Endothelial cell of umbilical vein (primary cell): ENCODE measurements at regions not wholly inside any gene's neighbourhood (a gene's known extent, or its start where the extent isn't known, plus 50 kb on each side); places are given as distances from the start of the nearest gene placed in this dataset.

Experiments
- BruUV-seq: library from RNA; stranded (reverse); fragments of 400-500 nt; replicated peaks from 2 replicates; lab custom pipeline; 2021; lab: Mats Ljungman, UMichigan
- CTCF ChIA-PET: fragments of 300-600, 350-600 bp; sonication (Branson Sonifier 250); formaldehyde crosslinking; loops from one replicate; lab custom pipeline; 2021; ENCODE audit warnings: antibody characterized with exemption, inconsistent platforms; lab: Charles Lee
- POLR2A ChIA-PET: fragments of 300-600, 350-600 bp; sonication (Branson Sonifier 250); formaldehyde crosslinking; loops from one replicate; lab custom pipeline; 2021; ENCODE audit warnings: antibody characterized with exemption, inconsistent platforms; lab: Charles Lee
- DNase-seq: peaks from one replicate; pipeline ENCODE4 v3.0.0-alpha.2; 2011; ENCODE audit warnings: low read depth, low spot score
- FAIRE-seq: peaks from 2 replicates; lab custom pipeline; 2011; peaks lifted over from hg19 to GRCh38; lab: Jason Lieb, UNC
- H2AFZ ChIP-seq: 2 replicates; pipeline ENCODE4 v1.6.0; 2012; ENCODE audit warnings: low read depth, low read length, control low read depth, inconsistent platforms
- H3K27ac ChIP-seq: 2 replicates; pipeline ENCODE4 v1.5.1; 2011; ENCODE audit warnings: low read depth, mild to moderate bottlenecking, control low read depth, low read length, moderate library complexity; ENCODE audit not compliant: insufficient read depth
- H3K27me3 ChIP-seq, 2 experiments: 2 replicates each; pipeline versions ENCODE4 v1.6.0 to v1.6.1; 2011; ENCODE audit warnings: low read length in 2 of 2, mixed read lengths in 1 of 2; ENCODE audit not compliant: control insufficient read depth in 2 of 2, insufficient read depth in 2 of 2
- H3K36me3 ChIP-seq, 2 experiments: 2 replicates in 1 of 2; 3 replicates in 1 of 2; pipeline ENCODE4 v1.5.1; 2011; ENCODE audit warnings: low read length in 2 of 2, mild to moderate bottlenecking in 1 of 2, moderate library complexity in 1 of 2; ENCODE audit not compliant: control insufficient read depth in 2 of 2, insufficient read depth in 2 of 2; ENCODE audit errors: extremely low read depth in 1 of 2
- H3K4me1 ChIP-seq: 3 replicates; pipeline ENCODE4 v1.5.1; 2011; ENCODE audit warnings: mild to moderate bottlenecking, low read length; ENCODE audit not compliant: control insufficient read depth, insufficient read depth; ENCODE audit errors: extremely low read depth
- H3K4me2 ChIP-seq: 2 replicates; pipeline ENCODE4 v1.6.1; 2011; ENCODE audit warnings: low read length, control low read depth, mixed read lengths; ENCODE audit not compliant: insufficient read depth
- H3K4me3 ChIP-seq, 3 experiments: fragments of 200-600 bp in 1 of 3; sonication (generic), shearing (Covaris generic) in 1 of 3; replicated peaks in 1 of 3; 2 replicates each; pipeline ENCODE4 v1.5.1; 2011 to 2016; ENCODE audit warnings: control low read depth in 3 of 3, low read length in 3 of 3, mild to moderate bottlenecking in 2 of 3, inconsistent platforms in 1 of 3, low read depth in 1 of 3, moderate library complexity in 1 of 3; ENCODE audit not compliant: insufficient read depth in 1 of 3
- H3K79me2 ChIP-seq: 2 replicates; pipeline ENCODE4 v1.6.0; 2012; ENCODE audit warnings: low read length, inconsistent platforms; ENCODE audit not compliant: control insufficient read depth, insufficient read depth
- H3K9ac ChIP-seq: replicated peaks from 2 replicates; pipeline ENCODE3; 2011; ENCODE audit warnings: low read length, control low read depth; ENCODE audit not compliant: insufficient read depth; ENCODE audit errors: extremely low read depth
- H3K9me1 ChIP-seq: replicated peaks from 3 replicates; pipeline ENCODE4 v1.6.0; 2011; ENCODE audit warnings: mild to moderate bottlenecking, low read length; ENCODE audit not compliant: control insufficient read depth, insufficient read depth; ENCODE audit errors: extremely low read depth
- H3K9me3 ChIP-seq: replicated peaks from 2 replicates; pipeline ENCODE4 v1.5.1; 2012; ENCODE audit warnings: low read length, inconsistent platforms; ENCODE audit not compliant: control insufficient read depth, insufficient read depth
- H4K20me1 ChIP-seq: replicated peaks from 2 replicates; pipeline ENCODE3; 2011; ENCODE audit warnings: mild to moderate bottlenecking, low read length; ENCODE audit not compliant: control insufficient read depth, insufficient read depth; ENCODE audit errors: extremely low read depth
- CTCF ChIP-seq, 2 donors: IDR thresholded peaks; 1 replicate in 1 of 2; 2 replicates in 1 of 2; pipeline ENCODE4 v1.5.1; 2011; ENCODE audit warnings: low read length in 2 of 2, mild to moderate bottlenecking in 2 of 2, moderate library complexity in 2 of 2, control low read depth in 1 of 2, inconsistent platforms in 1 of 2, low read depth in 1 of 2; ENCODE audit not compliant: insufficient read depth in 1 of 2; ENCODE audit errors: extremely low read depth in 1 of 2
- EZH2 ChIP-seq: IDR thresholded peaks from 2 replicates; pipeline ENCODE4 v1.6.1; 2012; ENCODE audit warnings: borderline replicate concordance, low read depth, mild to moderate bottlenecking, moderate library complexity, low read length, inconsistent platforms; ENCODE audit not compliant: severe bottlenecking
- FOS ChIP-seq: IDR thresholded peaks from 2 replicates; pipeline ENCODE4 v1.6.1; 2011; ENCODE audit warnings: mild to moderate bottlenecking, low read length, moderate library complexity, borderline replicate concordance; ENCODE audit not compliant: insufficient read depth
- GATA2 ChIP-seq: IDR thresholded peaks from 2 replicates; pipeline ENCODE4 v1.7.0; 2011; ENCODE audit warnings: low read depth, mild to moderate bottlenecking, moderate library complexity, mixed read lengths, low read length; ENCODE audit not compliant: insufficient read length, insufficient read depth
- JUN ChIP-seq: IDR thresholded peaks from 2 replicates; pipeline ENCODE4 v1.6.1; 2011; ENCODE audit warnings: borderline replicate concordance, low read depth; ENCODE audit not compliant: insufficient read length, insufficient read depth
- MYC ChIP-seq: IDR thresholded peaks from one replicate; pipeline ENCODE4 v1.6.1; 2011; ENCODE audit warnings: mild to moderate bottlenecking, low read depth, low read length
- POLR2A ChIP-seq: IDR thresholded peaks from 2 replicates; pipeline ENCODE4 v1.6.1; 2012; ENCODE audit warnings: low read depth, mild to moderate bottlenecking, control low read depth, low read length
- POLR2AphosphoS5 ChIP-seq: IDR thresholded peaks from 2 replicates; pipeline ENCODE4 v1.6.1; 2012; ENCODE audit warnings: low read depth, mild to moderate bottlenecking, control low read depth, low read length, moderate library complexity; ENCODE audit not compliant: insufficient read depth
- dilution Hi-C: fragments of 300-500 bp; cut with MboI; formaldehyde crosslinking; loops from one replicate; pipeline ENCODE4 v1.15.0; 2019; ENCODE audit warnings: low sequenced_read_pairs; ENCODE audit not compliant: extremely low pct_ligation_motif_present
- intact Hi-C: fragments of 100-400 bp; cut with micrococcal nuclease; formaldehyde crosslinking; loops from one replicate; pipeline ENCODE4 v1.10.0; 2022
- TF ChIP-seq, protein P1 (sequence below): IDR thresholded peaks from 2 replicates; pipeline ENCODE4 v1.6.1; 2011; ENCODE audit not compliant: insufficient read depth, insufficient read length

DNA sequence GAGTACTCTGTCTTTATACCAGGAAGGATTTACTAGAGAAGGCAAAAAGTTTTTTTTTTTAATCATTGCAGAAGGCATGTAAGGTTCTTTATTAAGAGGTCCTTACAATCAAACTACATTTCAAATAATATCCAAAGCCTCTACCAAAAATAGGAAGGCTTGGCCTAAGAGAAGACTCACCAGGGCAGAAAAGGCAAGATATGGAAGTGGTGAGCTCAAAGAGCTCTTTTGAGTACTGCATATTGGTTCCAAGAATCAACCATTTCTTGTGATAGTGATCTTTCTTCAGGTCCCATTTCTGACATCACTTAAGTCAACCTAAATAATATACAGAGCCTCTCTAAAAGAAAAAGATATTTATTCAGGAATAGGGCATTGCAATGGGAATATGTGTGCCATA is 153.2 kb downstream of the FASLG start:
- BruUV-seq = no TSS peak
- no peak for FAIRE-seq
- POLR2A ChIA-PET = no interaction called here

More for the DNA sequence above, 153.2 kb downstream of the FASLG start:
- H3K9me1 ChIP-seq = no peaks in the 10 kb centered on the region
- dilution Hi-C loops (no loop called here), intact Hi-C loops (no loop called here)
- CTCF ChIA-PET = no interaction called here
- H3K36me3 ChIP-seq = no peaks in the 10 kb centered on the region
- no peaks in the 10 kb centered on the region for H3K9me3 ChIP-seq
- no peak overlapping the region for H3K27ac ChIP-seq
- H4K20me1 ChIP-seq = no peaks in the 10 kb centered on the region
- no peak for DNase-seq
- no peaks in the 10 kb centered on the region for H3K4me1 ChIP-seq
- no peaks in the 10 kb centered on the region for H3K27me3 ChIP-seq
- H3K4me3 ChIP-seq = no peak overlapping the region
- H3K9ac ChIP-seq = no peak overlapping the region
- H3K4me2 ChIP-seq = no peak overlapping the region
- TF ChIP-seq CTCF (IDR thresholded peaks at IDR 0.05; ENCODE audit: extremely low read depth in 1 of 2, insufficient read depth in 1 of 2, low read depth in 1 of 2, low read length in 2 of 2) (no peak), MYC (no peak), POLR2AphosphoS5 (no peak), GATA2 (no peak), FOS (no peak), EZH2 (no peak), POLR2A (no peak), JUN (no peak)
- TF ChIP-seq, protein P1, sequence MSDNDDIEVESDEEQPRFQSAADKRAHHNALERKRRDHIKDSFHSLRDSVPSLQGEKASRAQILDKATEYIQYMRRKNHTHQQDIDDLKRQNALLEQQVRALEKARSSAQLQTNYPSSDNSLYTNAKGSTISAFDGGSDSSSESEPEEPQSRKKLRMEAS = no peak
- H2AFZ ChIP-seq = no peak overlapping the region
- H3K79me2 ChIP-seq = no peaks in the 10 kb centered on the region
